Activated naive CD4-positive, alpha-beta T cell treated with anti-CD3 and anti-CD28 coated beads, Interleukin-2, amount 50 U/mL, for 72 hours (primary cell): ENCODE measurements at regions not wholly inside any gene's neighbourhood (a gene's known extent, or its start where the extent isn't known, plus 50 kb on each side); places are given as distances from the start of the nearest gene placed in this dataset.

ENCODE experiments used
- ATAC-seq, 2 donors: fragments of 150-1000 bp; cut with Tn5 transposase; 2 replicates each; pipeline ENCODE4 v1.10.0; 2021; ENCODE audit warnings: mild to moderate bottlenecking in 2 of 2, moderate library complexity in 2 of 2
- DNase-seq, 2 donors: peaks; one replicate each; pipeline ENCODE4 v3.0.0; 2021 to 2022; ENCODE audit warnings: low spot score in 2 of 2
- H3K27ac Mint-ChIP-seq, 2 donors: one replicate each; pipeline ENCODE4 v1.8.0; 2022; ENCODE audit warnings: mild to moderate bottlenecking in 2 of 2, mixed read lengths in 2 of 2
- H3K36me3 Mint-ChIP-seq, 2 donors: one replicate each; pipeline ENCODE4 v1.8.0; 2022; ENCODE audit warnings: mixed read lengths in 2 of 2
- H3K9me3 Mint-ChIP-seq, 2 donors: one replicate each; pipeline ENCODE4 v1.8.0; 2022; ENCODE audit warnings: mixed read lengths in 2 of 2

DNA sequence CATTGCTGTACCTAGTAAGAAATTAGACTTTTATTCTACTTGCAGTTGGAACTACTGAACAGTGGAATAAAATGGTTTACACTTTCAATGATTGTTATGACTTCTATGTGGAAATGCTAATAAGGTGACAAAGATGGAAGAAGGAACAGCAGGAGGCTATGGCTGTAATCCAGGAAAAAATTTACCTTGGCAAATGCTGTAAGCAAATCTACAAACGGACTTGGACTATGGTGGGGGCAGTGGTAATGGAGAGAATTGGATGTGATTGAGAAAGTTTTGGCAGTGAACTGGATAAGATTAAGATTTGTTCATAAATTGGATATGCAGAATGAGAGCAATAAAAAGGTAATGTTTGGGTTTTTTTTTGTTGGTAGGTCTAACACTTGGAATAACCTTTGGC, 111.0 kb upstream of the ERBB4 start:
- no peak for ATAC-seq
- DNase-seq = no peak
- Mint-ChIP-seq H3K9me3 (peaks cover 3 to 7% of the 10 kb centered on the region in 2 donors), H3K36me3 (no peaks in the 10 kb centered on the region), H3K27ac (no peak overlapping the region)

DNA sequence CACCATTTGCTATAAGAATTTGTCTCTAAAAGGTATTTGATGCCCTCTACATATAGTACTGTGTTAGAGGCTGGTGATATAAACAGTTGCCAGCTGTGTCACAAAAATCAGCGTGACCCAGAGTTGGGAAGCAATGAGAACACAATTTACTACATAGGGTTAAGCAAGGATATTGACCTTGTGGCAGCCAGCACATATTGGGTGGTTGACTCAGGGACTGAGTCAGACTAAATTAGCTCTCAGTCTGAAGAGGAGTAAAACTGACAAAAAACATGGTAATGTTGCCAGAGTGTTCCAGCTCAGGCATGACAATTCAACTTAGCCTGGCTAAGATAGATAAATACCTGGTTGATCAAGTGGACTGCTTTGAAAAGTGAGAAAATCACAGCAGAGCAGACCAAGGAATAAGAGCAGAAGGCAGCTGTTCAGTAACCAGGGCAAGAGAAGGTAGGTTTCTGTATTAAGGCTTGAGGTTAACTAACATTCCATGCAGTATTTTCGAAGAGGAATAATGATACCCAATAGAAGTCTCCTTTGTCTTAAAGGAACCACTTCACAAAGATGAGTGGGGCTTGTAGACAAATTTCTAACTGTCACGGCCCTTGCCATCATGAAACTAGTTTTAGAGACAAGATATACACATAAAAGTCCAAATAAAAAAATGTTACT, 108.2 kb upstream of the ERBB4 start:
- H3K9me3 Mint-ChIP-seq = peaks cover 0 to 4% of the 10 kb centered on the region in 2 donors
- DNase-seq = no peak
- H3K27ac Mint-ChIP-seq = no peak overlapping the region
- ATAC-seq = no peak
- H3K36me3 Mint-ChIP-seq = no peaks in the 10 kb centered on the region

DNA sequence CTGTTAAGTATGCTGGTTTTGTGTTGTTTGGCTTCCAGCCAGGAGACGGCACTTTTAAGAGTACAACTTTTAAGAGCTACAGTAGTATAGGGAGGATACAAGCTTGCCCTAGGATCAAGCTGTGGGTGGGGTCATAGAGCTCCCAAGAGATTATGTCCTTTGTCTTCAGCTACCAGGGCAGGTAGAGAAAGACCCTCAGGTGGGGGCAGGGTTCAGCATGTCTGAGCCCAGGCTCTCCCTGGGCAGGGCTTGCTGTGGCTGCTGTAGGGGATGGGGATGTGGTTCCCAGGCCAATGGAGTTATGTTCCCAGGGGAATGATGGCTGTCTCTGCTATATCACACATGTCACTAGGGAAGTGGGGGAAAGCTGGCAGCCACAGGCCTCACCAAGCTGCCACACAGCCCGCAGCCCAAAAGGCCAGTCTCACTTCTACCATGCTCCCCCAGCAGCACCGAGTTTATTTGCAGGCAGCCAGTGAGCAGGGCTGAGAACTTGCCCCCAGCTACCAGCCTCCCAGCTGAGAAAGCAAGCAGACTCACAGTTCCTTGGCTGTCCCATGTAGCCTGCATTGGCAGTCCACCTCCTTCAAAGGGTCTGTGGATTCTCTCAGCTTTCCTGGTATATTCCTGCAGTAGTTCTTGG, 105.7 kb upstream of the ERBB4 start:
- no peak for ATAC-seq
- no peak for DNase-seq
- Mint-ChIP-seq H3K9me3 (no peaks in the 10 kb centered on the region), H3K36me3 (no peaks in the 10 kb centered on the region), H3K27ac (no peak overlapping the region)

DNA sequence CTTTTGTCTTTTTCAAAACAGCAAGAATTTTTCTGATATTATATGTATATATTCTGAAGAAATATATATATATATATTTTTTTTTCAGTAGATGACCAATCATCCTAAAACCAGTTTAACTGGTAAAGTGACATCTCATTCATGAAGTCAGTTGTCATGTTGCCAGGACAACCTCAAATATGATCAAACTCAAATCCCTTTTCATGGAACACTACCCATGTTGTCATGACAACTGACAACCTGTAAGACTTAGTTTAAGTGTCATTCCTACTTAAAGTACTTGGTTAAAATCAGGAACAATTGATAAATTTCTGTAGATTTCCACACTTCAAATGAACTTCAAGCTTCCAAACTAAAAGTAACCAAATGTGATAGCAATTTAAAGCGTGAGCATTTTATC, 101.8 kb upstream of the ERBB4 start:
- ATAC-seq (no peak), DNase-seq (no peak)
- Mint-ChIP-seq H3K36me3 (no peaks in the 10 kb centered on the region), H3K27ac (no peak overlapping the region), H3K9me3 (no peaks in the 10 kb centered on the region)

DNA sequence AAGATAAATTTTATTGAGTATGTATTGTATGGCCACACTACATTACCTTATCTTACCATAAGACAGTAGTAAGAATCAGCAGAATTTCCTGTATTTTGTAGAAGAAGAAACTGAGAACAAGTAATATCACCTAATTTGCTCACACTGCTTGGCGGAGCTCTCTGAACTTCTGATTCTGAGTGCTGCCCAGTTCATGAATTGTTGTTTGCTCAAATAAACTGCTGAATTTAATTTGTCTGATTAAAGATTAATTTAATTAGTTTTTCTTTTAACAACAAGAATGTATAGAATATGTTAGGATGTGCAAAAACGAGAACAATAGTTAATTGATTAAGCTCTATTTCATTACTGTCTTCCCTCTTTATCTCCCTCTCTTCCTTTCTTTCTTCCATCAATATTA, 100.1 kb upstream of the ERBB4 start:
- DNase-seq = no peak
- H3K36me3 Mint-ChIP-seq = no peaks in the 10 kb centered on the region
- no peak overlapping the region for H3K27ac Mint-ChIP-seq
- H3K9me3 Mint-ChIP-seq = no peaks in the 10 kb centered on the region
- no peak for ATAC-seq

DNA sequence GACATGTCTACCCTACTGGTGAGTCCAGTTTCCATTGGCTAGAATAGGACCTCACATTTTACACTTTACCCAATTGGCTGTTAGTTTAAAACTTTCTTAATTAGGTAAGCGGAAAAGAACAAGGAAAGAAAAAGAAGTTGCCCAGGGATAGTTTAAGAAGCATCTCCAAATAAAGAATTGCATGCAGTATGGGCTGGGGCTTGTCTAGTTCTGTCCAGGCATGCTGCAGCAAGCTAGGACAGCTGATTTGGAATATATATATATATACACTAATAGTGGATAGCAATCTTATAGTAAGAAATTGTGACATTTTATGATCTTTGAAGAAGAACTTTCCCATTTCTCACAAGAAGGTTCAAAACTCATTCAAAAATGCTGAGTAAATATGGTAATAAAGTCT, 90.0 kb upstream of the ERBB4 start:
- no peak for DNase-seq
- ATAC-seq = no peak
- Mint-ChIP-seq H3K36me3 (no peaks in the 10 kb centered on the region), H3K9me3 (peaks cover 14 to 18% of the 10 kb centered on the region in 2 donors), H3K27ac (no peak overlapping the region)

DNA sequence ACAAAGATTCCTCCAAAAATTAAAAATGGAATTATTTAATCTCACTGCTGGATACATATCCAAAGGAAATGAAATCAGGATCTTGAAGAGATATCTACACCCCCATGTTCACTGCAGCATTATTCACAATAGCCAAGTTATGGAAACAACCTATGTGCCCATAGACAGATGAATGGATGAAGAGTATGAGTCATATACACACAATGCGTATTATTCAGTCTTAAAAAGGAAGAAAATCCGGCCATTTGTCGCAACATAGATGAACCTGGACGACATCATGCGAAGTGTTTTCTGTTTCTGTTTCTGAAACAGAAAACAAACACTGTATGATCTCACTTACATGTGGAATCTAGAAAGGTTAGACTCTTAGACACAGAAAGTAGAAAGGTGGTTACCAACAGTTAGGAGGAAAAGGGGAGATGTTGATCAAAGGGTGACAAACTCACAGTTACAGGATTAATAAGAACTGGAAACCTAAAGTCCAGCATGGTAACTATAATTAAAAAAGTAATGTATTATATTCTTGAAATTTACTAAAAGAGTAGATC, 87.8 kb upstream of the ERBB4 start:
- Mint-ChIP-seq H3K27ac (no peak overlapping the region), H3K9me3 (peaks cover 9 to 14% of the 10 kb centered on the region in 2 donors), H3K36me3 (no peaks in the 10 kb centered on the region)
- no peak for DNase-seq
- ATAC-seq = no peak

DNA sequence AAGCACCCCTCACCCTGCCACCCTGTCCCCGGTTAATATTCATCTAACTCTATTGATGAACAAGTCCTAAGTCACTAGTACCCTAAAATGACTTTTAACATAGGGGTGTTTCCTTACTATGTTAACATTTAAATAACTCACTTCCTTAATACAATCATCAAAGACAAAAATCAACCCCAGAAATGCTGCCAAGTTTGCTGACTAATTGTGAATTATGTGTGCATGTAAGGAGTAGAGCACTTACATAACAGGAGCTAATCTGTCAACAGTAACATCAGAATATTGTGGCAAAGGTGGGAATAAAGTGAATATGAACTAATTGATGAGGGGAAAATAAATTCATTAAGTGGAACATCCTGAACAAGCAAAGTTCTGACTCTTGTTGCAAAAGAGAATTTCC, 81.4 kb upstream of the ERBB4 start:
- DNase-seq (no peak), ATAC-seq (no peak)
- Mint-ChIP-seq H3K36me3 (no peaks in the 10 kb centered on the region), H3K27ac (no peak overlapping the region), H3K9me3 (peaks cover 3 to 5% of the 10 kb centered on the region in 2 donors)

DNA sequence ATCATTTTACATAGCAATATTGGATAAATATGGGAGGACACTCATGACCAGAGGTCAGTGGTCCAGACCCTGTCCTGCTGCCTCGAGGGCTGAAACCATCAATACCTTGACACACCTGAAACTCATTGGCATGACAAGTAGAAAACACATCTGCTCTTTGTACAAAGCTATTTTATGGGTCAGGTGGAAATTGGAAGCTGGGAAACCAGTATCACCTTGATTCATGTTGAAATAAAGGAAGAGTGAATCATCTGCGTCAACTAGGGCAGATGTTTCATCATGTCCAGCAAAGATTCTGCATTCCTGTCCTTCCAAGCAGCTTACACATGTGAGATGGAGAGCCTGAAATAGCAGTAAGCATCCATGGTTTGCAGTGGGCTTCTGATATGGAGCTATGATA, 80.0 kb upstream of the ERBB4 start:
- no peak for ATAC-seq
- no peaks in the 10 kb centered on the region for H3K36me3 Mint-ChIP-seq

DNA sequence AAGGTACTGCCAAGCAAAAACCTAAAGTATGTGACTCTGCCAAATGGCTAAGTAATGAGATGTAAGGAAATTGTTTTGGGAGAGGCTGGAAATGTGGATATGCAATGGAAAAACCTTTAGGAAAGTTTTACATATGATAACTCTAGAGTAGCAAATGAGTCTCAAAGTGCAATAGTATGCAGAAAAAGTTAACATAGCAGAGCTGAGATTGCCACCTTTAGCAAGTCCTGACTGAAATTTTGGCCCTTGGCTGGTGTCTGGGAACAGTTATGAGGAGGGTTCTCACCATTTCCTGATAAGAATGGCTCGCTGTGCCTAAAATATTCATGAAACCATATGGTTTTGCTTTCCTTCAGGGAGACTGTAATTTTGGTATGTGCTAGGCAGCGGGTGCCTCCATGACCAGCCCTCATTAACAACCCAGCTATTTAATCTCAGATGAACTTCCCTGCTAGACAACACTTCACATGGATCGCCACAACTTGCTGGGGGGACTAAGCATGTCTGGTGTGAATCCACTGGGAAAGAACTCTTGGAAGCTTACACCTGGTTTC, 72.3 kb upstream of the ERBB4 start:
- ATAC-seq (no peak), DNase-seq (no peak)
- H3K9me3 Mint-ChIP-seq = peaks cover 8 to 13% of the 10 kb centered on the region in 2 donors
- H3K36me3 Mint-ChIP-seq = no peaks in the 10 kb centered on the region
- H3K27ac Mint-ChIP-seq = no peak overlapping the region

More for the DNA sequence above, 80.0 kb upstream of the ERBB4 start:
- H3K9me3 Mint-ChIP-seq = peaks cover 0 to 5% of the 10 kb centered on the region in 2 donors
- no peak overlapping the region for H3K27ac Mint-ChIP-seq
- DNase-seq = no peak

DNA sequence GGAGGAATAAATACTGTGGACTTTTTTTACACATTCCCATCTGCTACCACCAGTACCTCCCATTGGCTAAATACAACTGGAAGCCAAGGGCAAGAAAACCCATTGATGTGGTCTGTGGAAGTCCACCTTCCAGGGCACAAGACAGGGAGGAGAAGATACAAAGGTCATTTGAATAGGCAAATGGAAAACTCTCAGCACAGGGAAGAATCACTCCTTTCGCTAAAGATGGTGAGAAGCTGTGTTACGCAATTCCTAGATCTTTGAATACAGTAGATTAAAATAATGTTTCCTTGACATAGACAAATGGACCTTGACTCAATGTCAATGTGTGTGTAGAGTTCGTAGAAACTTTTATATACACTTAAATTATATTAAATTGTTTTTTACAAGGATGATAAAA, 70.9 kb upstream of the ERBB4 start:
- ATAC-seq (no peak), DNase-seq (no peak)
- Mint-ChIP-seq H3K27ac (no peak overlapping the region), H3K9me3 (peaks cover 8 to 13% of the 10 kb centered on the region in 2 donors), H3K36me3 (no peaks in the 10 kb centered on the region)

DNA sequence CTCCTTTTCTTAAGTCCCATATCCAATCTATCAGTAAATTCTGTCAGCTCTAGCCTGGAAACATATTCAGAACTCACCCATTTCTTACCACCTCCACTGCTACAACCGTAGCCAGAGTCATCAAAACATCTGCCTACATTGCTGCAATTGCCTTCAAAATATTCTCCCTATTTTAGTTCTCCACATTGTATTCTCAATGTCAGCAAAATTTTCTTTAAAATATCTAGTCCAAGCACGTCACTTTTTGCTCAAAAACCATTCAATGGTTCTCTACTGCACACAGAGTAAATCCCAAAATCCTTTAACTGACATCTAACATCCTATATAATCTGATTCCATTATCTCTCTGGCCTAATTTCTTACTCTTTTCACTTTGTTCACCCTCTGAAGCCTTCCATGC, 68.5 kb upstream of the ERBB4 start:
- no peak overlapping the region for H3K27ac Mint-ChIP-seq
- no peak for ATAC-seq
- DNase-seq = no peak
- H3K9me3 Mint-ChIP-seq = peaks cover 8 to 9% of the 10 kb centered on the region in 2 donors
- no peaks in the 10 kb centered on the region for H3K36me3 Mint-ChIP-seq

DNA sequence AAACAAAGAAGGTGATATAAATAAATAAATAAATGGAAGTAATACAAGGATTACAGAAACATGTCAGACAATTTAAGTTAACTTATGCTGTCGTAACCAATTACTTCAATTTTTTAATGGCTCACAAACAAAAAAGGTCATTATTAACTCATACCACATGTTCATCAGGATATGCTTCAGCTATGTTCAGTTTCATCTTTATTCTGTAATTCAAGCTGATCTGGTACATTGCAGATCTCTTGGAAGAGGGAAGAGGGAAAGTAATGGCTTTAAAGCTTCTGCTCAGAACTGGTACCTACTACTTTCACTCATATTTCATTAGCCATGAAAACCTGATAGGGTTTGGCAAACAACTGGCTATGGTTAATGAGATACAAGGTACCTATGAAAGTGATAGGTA, 67.6 kb upstream of the ERBB4 start:
- H3K36me3 Mint-ChIP-seq = no peaks in the 10 kb centered on the region
- no peak overlapping the region for H3K27ac Mint-ChIP-seq
- ATAC-seq (no peak), DNase-seq (no peak)
- peaks cover 4% of the 10 kb centered on the region in 2 donors for H3K9me3 Mint-ChIP-seq

DNA sequence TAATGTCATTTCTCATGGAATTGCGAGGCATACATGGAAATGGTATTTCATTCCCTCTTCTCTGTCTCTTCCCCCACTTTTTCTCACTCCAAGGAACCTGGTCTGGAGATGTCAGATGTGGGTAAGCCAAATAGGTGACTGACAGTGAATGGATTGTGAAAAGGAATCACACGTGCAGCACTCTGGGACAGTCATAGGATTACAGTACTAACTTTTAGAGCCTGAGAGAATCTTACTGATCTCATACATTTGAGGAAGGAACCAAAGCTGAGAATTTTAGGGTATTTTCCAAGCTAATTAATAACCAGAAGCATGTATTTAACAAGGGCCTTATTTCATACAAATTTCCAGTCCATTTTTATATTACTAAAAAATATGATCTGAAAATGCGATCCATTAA, 58.1 kb upstream of the ERBB4 start:
- Mint-ChIP-seq H3K27ac (no peak overlapping the region), H3K9me3 (no peaks in the 10 kb centered on the region), H3K36me3 (no peaks in the 10 kb centered on the region)
- no peak for DNase-seq
- ATAC-seq = no peak

DNA sequence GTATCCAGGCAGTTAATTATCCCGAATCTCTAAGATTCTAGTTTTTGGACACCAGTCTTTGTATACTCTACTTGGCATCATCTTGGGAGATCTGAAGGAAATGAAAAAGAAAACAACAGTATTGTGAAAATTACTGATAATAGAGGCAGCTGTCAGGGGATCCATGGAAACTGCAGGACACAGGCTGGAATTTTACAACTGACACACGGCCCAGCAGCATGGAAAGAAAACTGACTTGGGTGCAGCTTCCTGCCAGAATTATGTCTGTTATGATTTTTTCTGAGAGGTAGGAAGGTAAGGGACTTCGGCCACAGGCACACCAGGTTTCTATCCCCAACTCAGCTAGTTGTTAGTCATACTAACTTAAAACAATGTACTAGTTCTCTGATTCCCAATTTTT, 57.7 kb upstream of the ERBB4 start:
- H3K27ac Mint-ChIP-seq = no peak overlapping the region
- no peaks in the 10 kb centered on the region for H3K36me3 Mint-ChIP-seq
- ATAC-seq = no peak
- H3K9me3 Mint-ChIP-seq = no peaks in the 10 kb centered on the region
- DNase-seq = no peak

DNA sequence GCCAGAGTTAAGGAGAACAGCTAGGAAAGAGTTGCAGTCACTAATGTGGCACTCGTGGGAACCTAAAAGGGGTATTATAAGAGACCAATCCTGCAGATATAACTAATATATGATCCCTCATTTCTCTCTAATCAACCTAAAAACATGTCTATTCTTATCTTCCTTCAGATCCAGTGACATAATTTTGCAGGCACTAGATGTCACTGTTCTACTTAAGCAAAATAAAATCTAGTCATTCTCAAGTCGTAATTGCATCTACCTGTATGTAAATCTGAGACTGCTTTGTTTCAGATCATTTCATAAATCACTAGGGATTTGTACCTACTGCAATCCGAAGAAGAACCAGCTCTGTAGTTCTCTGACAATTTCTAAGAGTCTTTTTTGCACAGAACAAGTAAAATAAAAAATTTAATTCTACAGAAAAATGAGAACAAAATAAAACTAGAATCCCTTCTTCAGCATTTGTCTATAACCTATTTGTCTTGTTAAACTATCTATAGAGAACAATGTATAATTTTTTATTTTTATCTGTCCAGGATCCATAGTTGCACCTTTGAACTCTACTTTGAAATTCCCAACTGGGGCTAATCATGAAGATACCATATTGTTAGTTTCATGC, 56.5 kb upstream of the ERBB4 start:
- H3K36me3 Mint-ChIP-seq = no peaks in the 10 kb centered on the region
- DNase-seq (no peak), ATAC-seq (no peak)
- no peak overlapping the region for H3K27ac Mint-ChIP-seq
- no peaks in the 10 kb centered on the region for H3K9me3 Mint-ChIP-seq

DNA sequence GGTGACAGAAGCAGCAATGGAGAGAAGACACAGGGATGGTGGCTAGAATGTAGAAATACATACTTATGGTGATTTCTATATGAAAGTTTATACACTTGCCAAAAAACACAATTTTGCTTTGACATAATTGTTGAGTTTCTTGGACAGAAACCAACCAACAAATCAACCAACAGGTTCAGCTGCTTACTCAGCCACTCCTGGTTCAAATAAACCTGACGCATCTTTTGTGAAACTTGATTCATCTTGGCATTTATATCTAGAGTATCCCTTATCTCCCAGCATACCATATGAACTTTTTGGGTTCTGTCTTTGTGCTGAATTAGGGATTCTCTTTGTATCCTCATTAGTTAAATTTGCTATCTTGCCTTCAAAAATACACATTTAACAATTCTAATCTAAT, 54.1 kb upstream of the ERBB4 start:
- Mint-ChIP-seq H3K36me3 (no peaks in the 10 kb centered on the region), H3K9me3 (no peaks in the 10 kb centered on the region), H3K27ac (no peak overlapping the region)
- no peak for ATAC-seq
- no peak for DNase-seq
